ENCODE measurements at regions not wholly inside any gene's neighbourhood (a gene's known extent, or its start where the extent isn't known, plus 50 kb on each side); places are given as distances from the start of the nearest gene placed in this dataset.
A peak's percentile ranks its signal among the peaks of the same experiment; 100 is the strongest.

DNA sequence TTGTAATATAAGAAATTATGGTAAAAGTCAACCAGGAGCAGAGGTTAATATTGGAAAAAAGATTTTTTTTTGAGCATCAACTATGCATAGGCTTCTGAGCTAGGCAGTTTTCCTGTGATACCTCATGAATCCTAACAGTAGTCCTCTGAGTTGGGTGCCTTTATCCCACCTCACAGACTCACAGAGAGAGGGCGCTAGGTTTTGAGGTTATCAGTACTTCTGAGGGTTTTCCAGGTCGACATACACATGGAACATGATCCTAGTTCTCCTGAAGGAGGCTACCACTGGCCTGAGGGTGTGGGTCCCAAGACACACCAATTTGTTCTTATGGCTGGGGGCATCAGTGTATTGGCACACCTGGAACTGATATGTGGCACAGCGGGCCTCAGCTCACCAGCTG is 358.8 kb upstream of the JAG1 start (continued):
- no peak for TF ChIP-seq SIN3A (IDR thresholded peaks at IDR 0.05; ENCODE audit: low read depth)
- no peak for TF ChIP-seq TCF7L2 (IDR thresholded peaks at IDR 0.05; ENCODE audit: borderline replicate concordance, extremely low read depth, insufficient read depth, insufficient read length)
- 0 out of 2 replicates have a peak, but pooled peaks have one; percentile 3 for TF ChIP-seq RAD21 (IDR thresholded peaks at IDR 0.05; ENCODE audit: low read depth)
- TF ChIP-seq SP1 (IDR thresholded peaks at IDR 0.05; ENCODE audit: low read depth) = no peak
- TF ChIP-seq ZNF274 (IDR thresholded peaks at IDR 0.05; ENCODE audit: low read depth, low read length) = no peak

GRCh38 chr20:11034025-11034424 is 360.2 kb upstream of the JAG1 start:
- Histone ChIP-seq H3K9me3 (ENCODE audit: control insufficient read depth in 1 of 2, insufficient read depth in 1 of 2, low read depth in 1 of 2, low read length in 2 of 2) (no peaks in the 10 kb centered on the region), H4K20me1 (ENCODE audit: insufficient read depth) (no peaks in the 10 kb centered on the region), H3K9ac (ENCODE audit: low read length) (no peak overlapping the region), H3K27me3 (ENCODE audit: insufficient read depth, low read length) (no peaks in the 10 kb centered on the region), H3K4me3 (replicated peaks in 1 of 2; ENCODE audit: low read depth in 1 of 2, low read length in 2 of 2) (no peak overlapping the region), H3K27ac (ENCODE audit: low read depth, low read length) (no peak overlapping the region), H3K4me1 (ENCODE audit: control insufficient read depth in 1 of 2, insufficient read depth in 2 of 2, low read length in 2 of 2) (no peaks in the 10 kb centered on the region), H2AFZ (ENCODE audit: low read depth, low read length, poor library complexity, severe bottlenecking) (no peak overlapping the region), H3K79me2 (ENCODE audit: insufficient read depth, low read length) (no peaks in the 10 kb centered on the region), H3K9me2 (ENCODE audit: insufficient read depth) (no peaks in the 10 kb centered on the region), H3K4me2 (ENCODE audit: low read length) (no peak overlapping the region), H3K36me3 (ENCODE audit: control insufficient read depth in 1 of 2, insufficient read depth in 2 of 2, low read length in 2 of 2) (no peaks in the 10 kb centered on the region)
- no TSS peak for BruUV-seq (replicated peaks)
- DNase-seq (ENCODE audit: low read depth, low spot score) (no peak), ATAC-seq (no peak)
- POLR2A ChIA-PET = no interaction called here
- no peak for TF ChIP-seq TCF7L2 (IDR thresholded peaks at IDR 0.05; ENCODE audit: borderline replicate concordance, extremely low read depth, insufficient read depth, insufficient read length)
- TF ChIP-seq ATF3 (IDR thresholded peaks at IDR 0.05) = no peak
- TF ChIP-seq CBX3 (IDR thresholded peaks at IDR 0.05; ENCODE audit: low read depth) = no peak
- no peak for TF ChIP-seq SIN3A (IDR thresholded peaks at IDR 0.05; ENCODE audit: low read depth)
- TF ChIP-seq, protein P1, sequence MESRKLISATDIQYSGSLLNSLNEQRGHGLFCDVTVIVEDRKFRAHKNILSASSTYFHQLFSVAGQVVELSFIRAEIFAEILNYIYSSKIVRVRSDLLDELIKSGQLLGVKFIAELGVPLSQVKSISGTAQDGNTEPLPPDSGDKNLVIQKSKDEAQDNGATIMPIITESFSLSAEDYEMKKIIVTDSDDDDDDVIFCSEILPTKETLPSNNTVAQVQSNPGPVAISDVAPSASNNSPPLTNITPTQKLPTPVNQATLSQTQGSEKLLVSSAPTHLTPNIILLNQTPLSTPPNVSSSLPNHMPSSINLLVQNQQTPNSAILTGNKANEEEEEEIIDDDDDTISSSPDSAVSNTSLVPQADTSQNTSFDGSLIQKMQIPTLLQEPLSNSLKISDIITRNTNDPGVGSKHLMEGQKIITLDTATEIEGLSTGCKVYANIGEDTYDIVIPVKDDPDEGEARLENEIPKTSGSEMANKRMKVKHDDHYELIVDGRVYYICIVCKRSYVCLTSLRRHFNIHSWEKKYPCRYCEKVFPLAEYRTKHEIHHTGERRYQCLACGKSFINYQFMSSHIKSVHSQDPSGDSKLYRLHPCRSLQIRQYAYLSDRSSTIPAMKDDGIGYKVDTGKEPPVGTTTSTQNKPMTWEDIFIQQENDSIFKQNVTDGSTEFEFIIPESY (IDR thresholded peaks at IDR 0.05; ENCODE audit: extremely low read depth, insufficient replicate concordance, low read length) = no peak
- no peak for TF ChIP-seq JUND (IDR thresholded peaks at IDR 0.05)
- TF ChIP-seq FOSL1 (IDR thresholded peaks at IDR 0.05; ENCODE audit: low read depth) = no peak
- no peak for TF ChIP-seq ELF1 (IDR thresholded peaks at IDR 0.05; ENCODE audit: borderline replicate concordance, low read depth)
- TF ChIP-seq EZH2phosphoT487 (IDR thresholded peaks at IDR 0.05; ENCODE audit: borderline replicate concordance) = no peak
- intact Hi-C loops (cut with micrococcal nuclease) = no loop called here
- RAD21 ChIA-PET (ENCODE audit: low non-redundant PET in 1 of 2, low total read pairs in 2 of 2, uncharacterized antibody in 2 of 2, unreplicated experiment in 2 of 2) = no interaction called here
- CTCF ChIA-PET = no interaction called here
